ENCODE measurements at regions not wholly inside any gene's neighbourhood (a gene's known extent, or its start where the extent isn't known, plus 50 kb on each side); places are given as distances from the start of the nearest gene placed in this dataset.
"Not testable (repeated sequence)": the region's sequence is repeated elsewhere in the genome, so short reads cannot be mapped to it uniquely, and the experiment has no call there.

DNA sequence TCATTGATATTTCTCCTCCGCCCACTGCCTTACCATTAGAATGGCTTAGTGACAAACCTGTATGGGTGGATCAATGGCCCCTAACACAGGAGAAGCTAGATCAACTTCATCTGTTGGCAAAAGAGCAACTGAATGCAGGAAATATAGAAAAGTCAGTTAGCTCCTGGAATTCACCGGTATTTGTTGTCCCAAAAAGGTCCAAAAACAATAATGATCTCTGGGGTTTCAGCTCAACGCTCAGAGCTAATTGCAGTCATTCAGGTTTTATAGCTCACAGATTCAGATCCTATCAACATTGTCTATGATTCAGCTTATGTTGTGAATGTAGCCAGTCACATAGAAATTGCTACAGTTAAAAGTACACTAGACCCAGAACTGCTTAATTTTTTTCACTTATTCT is 124.0 kb upstream of the ZCCHC13 start:
- no peak for DNase-seq (ENCODE audit: low read depth)

GRCh38 chrX:74179499-74179898 is 124.5 kb upstream of the ZCCHC13 start:
- no peak for DNase-seq (ENCODE audit: low read depth)

- DNase-seq (ENCODE audit: low read depth), result no peak
Observed at GRCh38 chrX:74179071-74179470, 124.9 kb upstream of the ZCCHC13 start.

- no peak for DNase-seq (ENCODE audit: low read depth)
Observed at GRCh38 chrX:74178536-74178935, 125.4 kb upstream of the ZCCHC13 start.

- no peak for DNase-seq (ENCODE audit: low read depth)
Observed at GRCh38 chrX:74171465-74171864, 132.5 kb upstream of the ZCCHC13 start.

DNA sequence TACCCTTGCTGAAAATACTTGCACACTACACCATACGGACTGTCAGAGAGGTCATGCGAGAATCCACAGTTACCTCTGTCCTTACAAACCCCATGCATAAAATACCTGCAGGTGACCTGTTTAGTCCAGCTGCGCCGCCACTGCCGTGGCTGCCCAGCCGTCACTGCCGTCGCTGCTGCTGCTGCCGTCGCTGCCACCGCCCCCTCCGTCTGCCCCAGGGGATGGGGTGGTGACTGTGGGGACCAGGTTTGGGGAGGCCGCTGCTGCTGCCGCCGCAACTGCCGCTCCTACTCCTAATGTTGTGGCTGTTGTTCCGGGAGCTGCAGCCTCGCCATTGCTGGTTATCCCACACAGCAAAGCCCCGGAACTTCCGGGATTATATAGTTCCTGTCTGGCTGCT is 141.8 kb upstream of the ZCCHC13 start:
- no peak for DNase-seq (ENCODE audit: low read depth)

GRCh38 chrX:74160816-74161215 is 143.2 kb upstream of the ZCCHC13 start:
- DNase-seq (ENCODE audit: low read depth), result no peak

DNA sequence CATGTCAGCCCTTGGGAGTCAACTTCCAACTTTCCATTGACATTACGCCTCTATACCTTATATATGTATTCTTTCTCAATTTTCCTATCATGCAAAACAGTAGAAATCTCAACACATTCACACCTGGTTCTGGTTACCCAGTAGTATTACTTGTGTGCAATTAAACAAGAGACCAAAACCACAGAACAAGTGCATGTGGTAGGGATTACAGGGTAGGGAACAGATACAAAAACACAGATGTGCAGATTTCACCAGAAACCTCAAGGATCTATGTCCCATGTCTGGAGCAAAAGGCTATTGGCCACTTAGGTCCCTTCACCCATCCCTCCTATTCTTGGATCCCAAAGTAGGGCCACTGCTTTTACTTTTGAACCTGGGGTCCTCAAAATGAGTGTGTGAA is 143.6 kb upstream of the ZCCHC13 start:
- DNase-seq (ENCODE audit: low read depth), result no peak

- no peak for DNase-seq (ENCODE audit: low read depth)
Observed at GRCh38 chrX:74147439-74147838, 156.5 kb upstream of the ZCCHC13 start.

DNA sequence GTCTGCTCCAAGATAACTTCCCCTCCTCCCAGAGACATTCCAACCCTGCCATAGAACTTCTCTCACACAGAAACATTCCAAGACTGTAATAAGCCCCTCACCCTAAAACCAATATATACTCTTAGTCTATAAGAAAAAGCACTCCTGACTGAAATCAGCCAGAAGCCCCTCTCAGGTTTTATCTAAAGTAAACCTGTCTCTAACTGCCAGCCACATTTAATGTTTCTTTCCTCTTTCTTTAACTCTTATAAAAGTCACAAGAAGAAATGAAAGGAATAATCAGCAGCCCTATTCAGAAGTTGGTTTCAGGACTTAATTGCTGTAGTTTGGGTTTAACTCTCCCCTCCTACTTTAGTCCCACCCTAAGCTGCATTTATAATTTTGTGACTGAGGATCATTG is 165.0 kb upstream of the ZCCHC13 start:
- DNase-seq (ENCODE audit: low read depth), result no peak

DNA sequence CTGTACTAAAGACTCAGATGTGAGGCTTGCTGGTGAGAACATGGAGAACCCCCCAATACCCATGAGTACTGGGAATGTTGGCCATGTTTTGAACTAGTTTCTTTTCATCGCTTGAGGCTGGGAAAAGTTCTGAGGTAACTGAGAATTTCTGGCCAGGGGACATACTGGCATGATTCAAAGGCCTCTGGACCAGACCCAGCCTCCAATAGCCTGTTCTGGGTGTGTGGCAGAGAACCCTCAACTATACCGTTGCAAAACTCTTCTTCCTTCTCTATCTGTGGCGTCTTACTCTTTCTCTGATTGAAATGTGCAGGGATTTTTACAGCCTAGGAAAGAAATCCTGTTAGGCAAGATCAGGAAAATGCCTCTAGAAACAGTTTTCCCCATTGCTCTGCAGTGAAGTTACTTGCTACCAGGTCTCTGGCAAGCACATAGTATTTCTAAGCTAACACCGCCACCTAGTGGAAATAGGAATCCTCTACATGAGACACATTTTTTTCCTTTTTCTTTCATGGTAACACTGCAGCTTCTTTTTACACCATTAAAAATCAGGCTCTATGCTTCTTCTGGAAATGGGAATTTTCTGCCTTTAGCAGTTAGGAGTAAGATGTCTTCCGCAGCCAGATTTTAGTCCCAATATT is 170.7 kb upstream of the ZCCHC13 start:
- DNase-seq (ENCODE audit: low read depth), result no peak

DNA sequence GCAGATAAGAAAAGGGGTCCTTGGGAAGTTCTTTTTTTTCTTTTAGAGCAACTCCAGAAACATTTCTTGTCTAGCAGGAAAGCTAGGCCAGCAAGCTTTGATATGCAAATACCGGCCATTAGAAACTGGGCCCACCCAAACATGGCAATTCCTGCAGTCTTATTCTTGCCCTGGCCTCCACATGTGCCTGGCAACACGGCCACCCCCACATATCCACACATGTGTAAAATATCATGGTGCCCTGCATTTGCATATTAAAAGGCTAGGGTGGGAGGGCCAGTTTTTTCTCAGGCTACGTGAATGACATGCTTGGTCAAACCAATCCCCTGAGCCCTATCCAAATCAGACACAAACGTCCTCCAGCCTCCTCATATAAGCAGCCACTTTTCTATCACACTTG is 171.7 kb upstream of the ZCCHC13 start:
- no peak for DNase-seq (ENCODE audit: low read depth)

- DNase-seq (ENCODE audit: low read depth), result no peak
Observed at GRCh38 chrX:74119016-74119910, 184.7 kb upstream of the ZCCHC13 start.

- DNase-seq (ENCODE audit: low read depth), result no peak
Observed at GRCh38 chrX:74117962-74118902, 185.7 kb upstream of the ZCCHC13 start.

- DNase-seq (ENCODE audit: low read depth), result no peak
Observed at GRCh38 chrX:74111245-74111644, 192.7 kb upstream of the ZCCHC13 start.

- no peak for DNase-seq (ENCODE audit: low read depth)
Observed at GRCh38 chrX:74107666-74108065, 196.3 kb upstream of the ZCCHC13 start.

GRCh38 chrX:74104356-74105015 is 199.5 kb upstream of the ZCCHC13 start:
- no peak for DNase-seq (ENCODE audit: low read depth)

- not testable (repeated sequence) for DNase-seq (ENCODE audit: low read depth)
Observed at GRCh38 chrX:74098407-74098806, 205.6 kb upstream of the ZCCHC13 start.

GRCh38 chrX:74090049-74090448 is 213.9 kb upstream of the ZCCHC13 start:
- DNase-seq (ENCODE audit: low read depth), result no peak

DNA sequence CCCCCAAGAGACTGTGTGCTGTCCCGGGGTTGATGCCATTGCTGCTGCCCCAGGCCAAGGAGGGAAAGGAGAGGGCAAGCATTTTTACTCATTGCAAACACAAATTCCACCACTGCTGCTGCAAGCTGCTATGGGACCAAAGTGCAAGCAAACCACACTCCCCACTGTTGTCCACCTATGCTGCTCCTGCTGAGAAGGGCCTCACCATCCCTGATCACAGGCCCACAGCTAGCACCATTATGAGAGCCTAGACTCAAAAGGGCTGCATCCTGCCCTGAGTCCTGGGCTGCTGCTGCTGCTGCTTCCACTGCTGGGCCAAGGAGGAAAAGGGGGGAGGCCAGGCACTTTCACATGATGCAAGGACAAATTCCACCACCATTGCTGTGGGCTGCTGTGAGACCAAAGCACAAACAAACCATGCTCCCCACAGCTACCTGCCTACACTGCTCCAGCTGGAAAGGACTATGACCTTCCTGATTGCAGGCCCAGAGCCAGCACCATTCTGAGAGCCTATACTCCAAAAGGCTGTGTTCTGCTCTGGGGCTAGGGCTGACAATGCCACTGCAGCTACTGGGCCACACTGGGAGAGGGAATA is 218.2 kb upstream of the ZCCHC13 start:
- DNase-seq (ENCODE audit: low read depth), result no peak

DNA sequence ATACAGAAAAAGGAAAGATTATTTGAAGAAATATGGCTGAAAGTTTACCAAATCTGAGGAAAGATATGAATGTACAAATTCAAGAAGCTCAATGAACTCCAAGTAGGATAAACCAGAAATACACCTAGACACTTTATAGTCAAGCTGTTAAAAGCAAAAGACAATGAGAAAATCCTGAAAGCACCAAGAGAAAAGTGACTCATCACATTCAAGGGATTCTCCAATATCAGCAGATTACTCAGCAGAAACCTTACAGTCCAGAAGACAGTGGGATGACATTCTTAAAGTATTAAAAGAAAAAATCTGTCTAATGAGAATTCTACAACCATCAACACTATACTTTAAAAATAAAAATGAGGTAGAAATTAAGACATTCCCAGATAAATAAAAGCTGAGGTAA is 223.8 kb upstream of the ZCCHC13 start:
- no peak for DNase-seq (ENCODE audit: low read depth)
